Left renal pelvis (tissue), 4 donors: ENCODE measurements at regions not wholly inside any gene's neighbourhood (a gene's known extent, or its start where the extent isn't known, plus 50 kb on each side); places are given as distances from the start of the nearest gene placed in this dataset.
"Not testable (repeated sequence)": the region's sequence is repeated elsewhere in the genome, so short reads cannot be mapped to it uniquely, and the experiment has no call there.

Experiments
- DNase-seq, 4 donors: peaks; one replicate each; pipeline ENCODE4 v3.0.0-alpha.2; 2013; ENCODE audit warnings: low read depth in 4 of 4, low spot score in 3 of 4

GRCh38 chr15:81783586-81783985 is 262.2 kb downstream of the MEX3B start:
- no peak for DNase-seq

GRCh38 chr15:81783076-81783475 is 262.7 kb downstream of the MEX3B start:
- DNase-seq = no peak

- no peak for DNase-seq
Measured at GRCh38 chr15:81781395-81781794, 264.4 kb downstream of the MEX3B start.

GRCh38 chr15:81780966-81781365 is 264.9 kb downstream of the MEX3B start:
- DNase-seq = no peak

- no peak for DNase-seq
Measured at GRCh38 chr15:81779181-81779580, 266.6 kb downstream of the MEX3B start.

GRCh38 chr15:81777546-81777945 is 268.3 kb downstream of the MEX3B start:
- DNase-seq = no peak

- no peak for DNase-seq
Measured at GRCh38 chr15:81776976-81777375, 268.8 kb downstream of the MEX3B start.

- not testable (repeated sequence) for DNase-seq
Measured at GRCh38 chr15:81775779-81776178, 270.0 kb downstream of the MEX3B start.

GRCh38 chr15:81774309-81774708 is 271.5 kb downstream of the MEX3B start:
- no peak for DNase-seq

GRCh38 chr15:81768773-81769172 is 277.0 kb downstream of the MEX3B start:
- no peak for DNase-seq

- no peak for DNase-seq
Measured at GRCh38 chr15:81766829-81767475, 278.9 kb downstream of the MEX3B start.

GRCh38 chr15:81765816-81766215 is 280.0 kb downstream of the MEX3B start:
- no peak for DNase-seq

- DNase-seq = no peak
Measured at GRCh38 chr15:81763304-81763703, 282.5 kb downstream of the MEX3B start.

- DNase-seq = no peak
Measured at GRCh38 chr15:81760686-81761085, 285.1 kb downstream of the MEX3B start.

GRCh38 chr15:81758818-81759284 is 287.0 kb downstream of the MEX3B start:
- peak in 2 of 4 donors; percentile 42 to 43 for DNase-seq

GRCh38 chr15:81755626-81756025 is 290.2 kb downstream of the MEX3B start:
- no peak for DNase-seq

GRCh38 chr15:81754078-81754477 is 291.7 kb downstream of the MEX3B start:
- DNase-seq = no peak

GRCh38 chr15:81752974-81753373 is 292.8 kb downstream of the MEX3B start:
- no peak for DNase-seq

GRCh38 chr15:81752546-81752942 is 293.3 kb downstream of the MEX3B start:
- DNase-seq = peak in 1 of 4 donors; percentile 45

- no peak for DNase-seq
Measured at GRCh38 chr15:81751816-81752545, 293.8 kb downstream of the MEX3B start.

- no peak for DNase-seq
Measured at GRCh38 chr15:81751256-81751655, 294.6 kb downstream of the MEX3B start.

GRCh38 chr15:81749716-81750375 is 296.0 kb downstream of the MEX3B start:
- no peak for DNase-seq
